HG02623 (cell line): ENCODE measurements at regions not wholly inside any gene's neighbourhood (a gene's known extent, or its start where the extent isn't known, plus 50 kb on each side); places are given as distances from the start of the nearest gene placed in this dataset.
"Not testable (repeated sequence)": the region's sequence is repeated elsewhere in the genome, so short reads cannot be mapped to it uniquely, and the experiment has no call there.

Experiments
- ATAC-seq: cut with Tn5 transposase; IDR thresholded peaks from one replicate; pipeline ENCODE4 v1.9.1; 2021; ENCODE audit warnings: moderate library complexity; ENCODE audit not compliant: unreplicated experiment

GRCh38 chr6:6474170-6474920, 114.2 kb upstream of the LY86 start:
- no peak for ATAC-seq

- no peak for ATAC-seq
These were observed 108.7 kb upstream of the LY86 start for GRCh38 chr6:6479785-6480184.

GRCh38 chr6:6482256-6482655, 106.3 kb upstream of the LY86 start:
- ATAC-seq = no peak

- no peak for ATAC-seq
These were observed 105.4 kb upstream of the LY86 start for GRCh38 chr6:6483168-6483567.

GRCh38 chr6:6483733-6484132, 104.8 kb upstream of the LY86 start:
- no peak for ATAC-seq

- ATAC-seq = no peak
These were observed 103.8 kb upstream of the LY86 start for GRCh38 chr6:6484681-6485080.

GRCh38 chr6:6486595-6486994, 101.9 kb upstream of the LY86 start:
- no peak for ATAC-seq

- no peak for ATAC-seq
These were observed 96.8 kb upstream of the LY86 start for GRCh38 chr6:6491761-6492160.

- ATAC-seq = no peak
These were observed 95.8 kb upstream of the LY86 start for GRCh38 chr6:6492675-6493074.

- ATAC-seq = not testable (repeated sequence)
These were observed 94.4 kb upstream of the LY86 start for GRCh38 chr6:6494139-6494538.

GRCh38 chr6:6494677-6495076, 93.8 kb upstream of the LY86 start:
- no peak for ATAC-seq

GRCh38 chr6:6495851-6496250, 92.7 kb upstream of the LY86 start:
- ATAC-seq = no peak

- no peak for ATAC-seq
These were observed 91.0 kb upstream of the LY86 start for GRCh38 chr6:6497541-6497940.

- no peak for ATAC-seq
These were observed 90.5 kb upstream of the LY86 start for GRCh38 chr6:6497976-6498375.

GRCh38 chr6:6503191-6503590, 85.3 kb upstream of the LY86 start:
- no peak for ATAC-seq

GRCh38 chr6:6505111-6505510, 83.4 kb upstream of the LY86 start:
- no peak for ATAC-seq

- no peak for ATAC-seq
These were observed 79.9 kb upstream of the LY86 start for GRCh38 chr6:6508643-6509042.

- ATAC-seq = no peak
These were observed 79.2 kb upstream of the LY86 start for GRCh38 chr6:6509284-6509683.

GRCh38 chr6:6512711-6513110, 75.8 kb upstream of the LY86 start:
- no peak for ATAC-seq

GRCh38 chr6:6515691-6516607, 72.6 kb upstream of the LY86 start:
- ATAC-seq = peak; percentile 57

- ATAC-seq = no peak
These were observed 71.7 kb upstream of the LY86 start for GRCh38 chr6:6516666-6517458.
